ENCODE measurements at regions not wholly inside any gene's neighbourhood (a gene's known extent, or its start where the extent isn't known, plus 50 kb on each side); places are given as distances from the start of the nearest gene placed in this dataset.
A peak's percentile ranks its signal among the peaks of the same experiment; 100 is the strongest.

- H3K9me3 ChIP-seq (ENCODE audit: control insufficient read depth in 2 of 3, insufficient read depth in 1 of 3, low read length in 3 of 3) = no peaks in the 10 kb centered on the region
- DNase-seq (no peak), FAIRE-seq (no peak)
- H3K36me3 ChIP-seq (ENCODE audit: control insufficient read depth in 2 of 3, insufficient read depth in 3 of 3, low read length in 3 of 3) = no peaks in the 10 kb centered on the region
- TF ChIP-seq CTCF (IDR thresholded peaks at IDR 0.05; ENCODE audit: borderline replicate concordance, extremely low read depth, insufficient read depth) = no peak
- no peak overlapping the region for H3K27ac ChIP-seq (ENCODE audit: low read depth in 2 of 2, low read length in 2 of 2)
- H3K4me1 ChIP-seq (ENCODE audit: control insufficient read depth in 2 of 3, insufficient read depth in 2 of 3, low read depth in 1 of 3, low read length in 3 of 3) = peaks cover 0 to 2% (median 2%) of the 10 kb centered on the region in 3 donors
- no peak overlapping the region for H3K4me3 ChIP-seq (ENCODE audit: low read length in 3 of 3)
- no peak overlapping the region for H3K9ac ChIP-seq (ENCODE audit: low read length in 3 of 3)
- intact Hi-C loops (cut with DNase I) = no loop called here
- H3K27me3 ChIP-seq (ENCODE audit: control insufficient read depth, insufficient read depth, low read length) = no peaks in the 10 kb centered on the region
Measured at GRCh38 chr10:21279217-21279575, 246.3 kb downstream of the SKIDA1 start.

GRCh38 chr10:21278491-21279216 is 246.8 kb downstream of the SKIDA1 start:
- H3K9me3 ChIP-seq (ENCODE audit: control insufficient read depth in 2 of 3, insufficient read depth in 1 of 3, low read length in 3 of 3) = no peaks in the 10 kb centered on the region
- H3K36me3 ChIP-seq (ENCODE audit: control insufficient read depth in 2 of 3, insufficient read depth in 3 of 3, low read length in 3 of 3) = no peaks in the 10 kb centered on the region
- no peak overlapping the region for H3K27ac ChIP-seq (ENCODE audit: low read depth in 2 of 2, low read length in 2 of 2)
- DNase-seq = peak; percentile 94 to 96 (median 94)
- no peak overlapping the region for H3K4me3 ChIP-seq (ENCODE audit: low read length in 3 of 3)
- peaks cover 0 to 2% (median 2%) of the 10 kb centered on the region in 3 donors for H3K4me1 ChIP-seq (ENCODE audit: control insufficient read depth in 2 of 3, insufficient read depth in 2 of 3, low read depth in 1 of 3, low read length in 3 of 3)
- no peak overlapping the region for H3K9ac ChIP-seq (ENCODE audit: low read length in 3 of 3)
- intact Hi-C loops (cut with DNase I) = no loop called here
- H3K27me3 ChIP-seq (ENCODE audit: control insufficient read depth, insufficient read depth, low read length) = no peaks in the 10 kb centered on the region
- FAIRE-seq = no peak
- TF ChIP-seq CTCF (IDR thresholded peaks at IDR 0.05; ENCODE audit: borderline replicate concordance, extremely low read depth, insufficient read depth) = peak; percentile 82

- no peak for FAIRE-seq
Measured at GRCh38 chr10:21273400-21273968, 252.0 kb downstream of the SKIDA1 start.

More at GRCh38 chr10:21273400-21273968, 252.0 kb downstream of the SKIDA1 start:
- Histone ChIP-seq H3K4me3 (ENCODE audit: low read length in 3 of 3) (no peak overlapping the region), H3K36me3 (ENCODE audit: control insufficient read depth in 2 of 3, insufficient read depth in 3 of 3, low read length in 3 of 3) (no peaks in the 10 kb centered on the region), H3K27ac (ENCODE audit: low read depth in 2 of 2, low read length in 2 of 2) (no peak overlapping the region), H3K27me3 (ENCODE audit: control insufficient read depth, insufficient read depth, low read length) (no peaks in the 10 kb centered on the region), H3K9me3 (ENCODE audit: control insufficient read depth in 2 of 3, insufficient read depth in 1 of 3, low read length in 3 of 3) (no peaks in the 10 kb centered on the region), H3K4me1 (ENCODE audit: control insufficient read depth in 2 of 3, insufficient read depth in 2 of 3, low read depth in 1 of 3, low read length in 3 of 3) (no peaks in the 10 kb centered on the region), H3K9ac (ENCODE audit: low read length in 3 of 3) (no peak overlapping the region)
- DNase-seq = no peak
- TF ChIP-seq CTCF (IDR thresholded peaks at IDR 0.05; ENCODE audit: borderline replicate concordance, extremely low read depth, insufficient read depth) = no peak
- intact Hi-C loops (cut with DNase I) = no loop called here
